Mesenchymal stem cell (in vitro differentiated cells and primary cell): ENCODE measurements at regions not wholly inside any gene's neighbourhood (a gene's known extent, or its start where the extent isn't known, plus 50 kb on each side); places are given as distances from the start of the nearest gene placed in this dataset.
"Not testable (repeated sequence)": the region's sequence is repeated elsewhere in the genome, so short reads cannot be mapped to it uniquely, and the experiment has no call there.

Source experiments
- DNase-seq: peaks from one replicate; pipeline ENCODE4 v3.0.0-alpha.2; 2013
- H2AFZ ChIP-seq: one replicate; pipeline ENCODE4 v1.6.1; 2013; ENCODE audit warnings: low read depth, mild to moderate bottlenecking, control low read depth, inconsistent platforms, low read length, moderate library complexity
- H2AK5ac ChIP-seq: 2 replicates; pipeline ENCODE4 v1.6.1; 2013; ENCODE audit warnings: low read length, moderate library complexity, mild to moderate bottlenecking, inconsistent platforms; ENCODE audit not compliant: severe bottlenecking
- H2BK120ac ChIP-seq: one replicate; pipeline ENCODE4 v1.6.1; 2013; ENCODE audit warnings: low read depth, mild to moderate bottlenecking, inconsistent platforms, low read length, moderate library complexity
- H2BK12ac ChIP-seq, 2 experiments: one replicate each; pipeline ENCODE4 v1.6.1; 2013; ENCODE audit warnings: inconsistent platforms in 2 of 2, low read length in 2 of 2, mild to moderate bottlenecking in 2 of 2, moderate library complexity in 2 of 2, control low read depth in 1 of 2
- H2BK15ac ChIP-seq: one replicate; pipeline ENCODE4 v1.6.1; 2013; ENCODE audit warnings: mild to moderate bottlenecking, low read depth, inconsistent platforms; ENCODE audit not compliant: poor library complexity, severe bottlenecking
- H2BK5ac ChIP-seq: 2 replicates; pipeline ENCODE4 v1.6.1; 2013; ENCODE audit warnings: low read depth, mild to moderate bottlenecking, low read length, control low read depth, inconsistent platforms; ENCODE audit not compliant: poor library complexity, severe bottlenecking
- H3K14ac ChIP-seq, 2 experiments: one replicate each; pipeline ENCODE4 v1.6.1; 2013; ENCODE audit warnings: inconsistent platforms in 2 of 2, low read length in 2 of 2, control low read depth in 1 of 2, mild to moderate bottlenecking in 1 of 2, moderate library complexity in 1 of 2
- H3K18ac ChIP-seq, 2 experiments: one replicate each; pipeline ENCODE4 v1.6.1; 2013; ENCODE audit warnings: inconsistent platforms in 2 of 2, low read length in 2 of 2, control low read depth in 1 of 2, low read depth in 1 of 2, mild to moderate bottlenecking in 1 of 2
- H3K23ac ChIP-seq, 2 experiments: one replicate each; pipeline ENCODE4 v1.6.1; 2013; ENCODE audit warnings: inconsistent platforms in 2 of 2, low read length in 2 of 2, mild to moderate bottlenecking in 2 of 2, moderate library complexity in 2 of 2, control low read depth in 1 of 2
- H3K27ac ChIP-seq: 2 replicates; pipeline ENCODE4 v1.5.1; 2013; ENCODE audit warnings: mild to moderate bottlenecking, moderate library complexity, low read length, control low read depth, inconsistent platforms; ENCODE audit not compliant: poor library complexity, severe bottlenecking
- H3K27me3 ChIP-seq, 2 experiments: 2 replicates each; pipeline versions ENCODE4 v1.6.1 to v1.7.0; 2013; ENCODE audit warnings: low read length in 2 of 2, mild to moderate bottlenecking in 2 of 2, moderate library complexity in 2 of 2, control low read depth in 1 of 2, inconsistent platforms in 1 of 2; ENCODE audit not compliant: control insufficient read depth in 1 of 2, insufficient read depth in 1 of 2
- H3K36me3 ChIP-seq, 2 experiments: 2 replicates each; pipeline versions ENCODE4 v1.6.1 to v1.7.0; 2013; ENCODE audit warnings: low read length in 2 of 2, control low read depth in 1 of 2, inconsistent platforms in 1 of 2, low read depth in 1 of 2, mild to moderate bottlenecking in 1 of 2; ENCODE audit not compliant: insufficient read depth in 2 of 2, control insufficient read depth in 1 of 2
- H3K4ac ChIP-seq, 2 experiments: one replicate each; pipeline ENCODE4 v1.6.1; 2013; ENCODE audit warnings: inconsistent platforms in 2 of 2, low read length in 2 of 2, mild to moderate bottlenecking in 2 of 2, moderate library complexity in 2 of 2, control low read depth in 1 of 2, low read depth in 1 of 2
- H3K4me1 ChIP-seq: 2 replicates; pipeline ENCODE4 v1.6.1; 2013; ENCODE audit warnings: low read depth, low read length, control low read depth; ENCODE audit not compliant: control insufficient read depth, insufficient read depth
- H3K4me2 ChIP-seq: 2 replicates; pipeline ENCODE4 v1.6.1; 2013; ENCODE audit warnings: low read length, mild to moderate bottlenecking, inconsistent platforms; ENCODE audit not compliant: poor library complexity, severe bottlenecking
- H3K4me3 ChIP-seq, 2 experiments: 2 replicates each; pipeline versions ENCODE4 v1.5.1 to v1.7.0; 2013; ENCODE audit warnings: low read length in 2 of 2, mild to moderate bottlenecking in 2 of 2, control low read depth in 1 of 2, low read depth in 1 of 2; ENCODE audit not compliant: insufficient read depth in 1 of 2
- H3K79me1 ChIP-seq: replicated peaks from 2 replicates; pipeline ENCODE4 v1.6.1; 2013; ENCODE audit warnings: mild to moderate bottlenecking, control low read depth, low read length, inconsistent platforms; ENCODE audit not compliant: poor library complexity, severe bottlenecking
- H3K9ac ChIP-seq: 2 replicates; pipeline ENCODE4 v1.7.0; 2013; ENCODE audit warnings: mild to moderate bottlenecking, low read length, moderate library complexity
- H3K9me3 ChIP-seq: 2 replicates; pipeline ENCODE4 v1.7.0; 2013; ENCODE audit warnings: mild to moderate bottlenecking, low read length; ENCODE audit not compliant: control insufficient read depth
- H4K8ac ChIP-seq: one replicate; pipeline ENCODE4 v1.6.1; 2013; ENCODE audit warnings: inconsistent platforms, mild to moderate bottlenecking, low read length, moderate library complexity
- H4K91ac ChIP-seq: one replicate; pipeline ENCODE4 v1.6.1; 2013; ENCODE audit warnings: mild to moderate bottlenecking, low read length, inconsistent platforms
- WGBS: methylation state at CpG from one replicate; pipeline ENCODE4 v1.1.7; 2013; ENCODE audit warnings: mixed read lengths; 5-methylcytosine and 5-hydroxymethylcytosine counted together

- WGBS: 80% methylated on average over 6 of the region's 6 CpGs
- Histone ChIP-seq H3K27ac (no peak overlapping the region), H3K27me3 (no peaks in the 10 kb centered on the region), H3K9ac (no peak overlapping the region), H3K23ac (no peak overlapping the region), H3K14ac (no peak overlapping the region), H3K4me3 (no peak overlapping the region), H3K4ac (no peak overlapping the region), H3K36me3 (no peaks in the 10 kb centered on the region), H2BK120ac (no peak overlapping the region), H3K79me1 (no peaks in the 10 kb centered on the region), H4K91ac (no peak overlapping the region), H4K8ac (no peak overlapping the region), H2AK5ac (no peak overlapping the region), H2BK5ac (no peak overlapping the region), H3K9me3 (peaks cover 34% of the 10 kb centered on the region), H2BK12ac (no peak overlapping the region), H2AFZ (no peak overlapping the region), H3K18ac (no peak overlapping the region), H2BK15ac (no peak overlapping the region), H3K4me1 (no peaks in the 10 kb centered on the region), H3K4me2 (no peak overlapping the region)
- no peak for DNase-seq
Observed at GRCh38 chr19:56905631-56906150, 65.2 kb upstream of the PEG3 start.

- DNase-seq: no peak
- no peak overlapping the region for H2AK5ac ChIP-seq
- no peak overlapping the region for H3K4ac ChIP-seq
- H3K36me3 ChIP-seq: no peaks in the 10 kb centered on the region
- H2BK12ac ChIP-seq: no peak overlapping the region
- no peak overlapping the region for H3K4me3 ChIP-seq
- H3K4me1 ChIP-seq: no peaks in the 10 kb centered on the region
- no peak overlapping the region for H2BK5ac ChIP-seq
- no peaks in the 10 kb centered on the region for H3K79me1 ChIP-seq
- 73% methylated on average over 9 of the region's 10 CpGs for WGBS
- H3K9ac ChIP-seq: no peak overlapping the region
- no peak overlapping the region for H4K91ac ChIP-seq
- no peak overlapping the region for H3K18ac ChIP-seq
- H2AFZ ChIP-seq: no peak overlapping the region
- peaks cover 22% of the 10 kb centered on the region for H3K9me3 ChIP-seq
- H3K23ac ChIP-seq: no peak overlapping the region
- no peak overlapping the region for H4K8ac ChIP-seq
- H3K27ac ChIP-seq: no peak overlapping the region
- H2BK120ac ChIP-seq: no peak overlapping the region
- no peaks in the 10 kb centered on the region for H3K27me3 ChIP-seq
- H3K14ac ChIP-seq: no peak overlapping the region
- no peak overlapping the region for H2BK15ac ChIP-seq
- no peak overlapping the region for H3K4me2 ChIP-seq
Observed at GRCh38 chr19:56912401-56913112, 72.0 kb upstream of the PEG3 start.

GRCh38 chr19:56913113-56913455 is 72.6 kb upstream of the PEG3 start:
- H2BK15ac ChIP-seq, H3K36me3 ChIP-seq, H2BK5ac ChIP-seq, H3K27ac ChIP-seq, H3K23ac ChIP-seq, H3K79me1 ChIP-seq, H3K14ac ChIP-seq, H4K8ac ChIP-seq, H3K27me3 ChIP-seq, DNase-seq, H2BK120ac ChIP-seq, H3K4me3 ChIP-seq, H3K4ac ChIP-seq, H4K91ac ChIP-seq, H2AFZ ChIP-seq, H2AK5ac ChIP-seq, H3K4me2 ChIP-seq, H2BK12ac ChIP-seq, H3K18ac ChIP-seq, H3K4me1 ChIP-seq, H3K9ac ChIP-seq: not testable (repeated sequence)
- H3K9me3 ChIP-seq: peaks cover 24% of the 10 kb centered on the region
- 79% methylated on average over 4 of the region's 4 CpGs for WGBS

GRCh38 chr19:56916528-56916927 is 76.0 kb upstream of the PEG3 start:
- 80% methylated on average over 1 of the region's 2 CpGs for WGBS
- H3K4me3 ChIP-seq: no peak overlapping the region
- H3K79me1 ChIP-seq: no peaks in the 10 kb centered on the region
- peaks cover 23% of the 10 kb centered on the region for H3K9me3 ChIP-seq
- H4K91ac ChIP-seq: no peak overlapping the region
- no peak overlapping the region for H3K18ac ChIP-seq
- no peak overlapping the region for H3K4ac ChIP-seq
- no peak overlapping the region for H2AFZ ChIP-seq
- no peak overlapping the region for H2AK5ac ChIP-seq
- no peak overlapping the region for H2BK120ac ChIP-seq
- H3K4me2 ChIP-seq: no peak overlapping the region
- no peak overlapping the region for H3K23ac ChIP-seq
- H2BK12ac ChIP-seq: no peak overlapping the region
- H2BK15ac ChIP-seq: no peak overlapping the region
- H3K27ac ChIP-seq: no peak overlapping the region
- DNase-seq: no peak
- no peak overlapping the region for H2BK5ac ChIP-seq
- no peak overlapping the region for H4K8ac ChIP-seq
- no peaks in the 10 kb centered on the region for H3K27me3 ChIP-seq
- H3K14ac ChIP-seq: no peak overlapping the region
- no peaks in the 10 kb centered on the region for H3K36me3 ChIP-seq
- no peak overlapping the region for H3K9ac ChIP-seq
- H3K4me1 ChIP-seq: no peaks in the 10 kb centered on the region
